HFFc6 (cell line): ENCODE measurements at regions not wholly inside any gene's neighbourhood (a gene's known extent, or its start where the extent isn't known, plus 50 kb on each side); places are given as distances from the start of the nearest gene placed in this dataset.

ENCODE experiments used
- DNase-seq: peaks from one replicate; pipeline ENCODE4 v3.0.0-alpha.2; 2018
- H3K27ac Mint-ChIP-seq: 2 replicates; pipeline ENCODE4 v1.8.0; 2020; ENCODE audit warnings: mild to moderate bottlenecking, mixed read lengths
- H3K27me3 Mint-ChIP-seq: 2 replicates; pipeline ENCODE4 v1.8.0; 2021; ENCODE audit warnings: mild to moderate bottlenecking, moderate library complexity, mixed read lengths; ENCODE audit not compliant: insufficient read depth
- H3K36me3 Mint-ChIP-seq: 2 replicates; pipeline ENCODE4 v1.8.0; 2021; ENCODE audit warnings: low read depth, mixed read lengths
- H3K4me1 Mint-ChIP-seq: 2 replicates; pipeline ENCODE4 v1.8.0; 2020; ENCODE audit warnings: low read depth, mixed read lengths
- H3K4me3 Mint-ChIP-seq: 2 replicates; pipeline ENCODE4 v1.8.0; 2020; ENCODE audit warnings: mild to moderate bottlenecking, moderate library complexity, mixed read lengths
- H3K9me3 Mint-ChIP-seq: 2 replicates; pipeline ENCODE4 v1.8.0; 2020; ENCODE audit warnings: mild to moderate bottlenecking, mixed read lengths
- CTCF ChIP-seq: fragments of 200-600 bp; sonication (generic); IDR thresholded peaks from 2 replicates; pipeline ENCODE4 v1.5.0; 2021; ENCODE audit warnings: antibody characterized with exemption, mild to moderate bottlenecking

GRCh38 chr11:70548976-70549375, 150.6 kb downstream of the CTTN start:
- H3K4me1 Mint-ChIP-seq = no peaks in the 10 kb centered on the region
- no peak for TF ChIP-seq CTCF
- no peak overlapping the region for H3K4me3 Mint-ChIP-seq
- H3K27ac Mint-ChIP-seq = no peak overlapping the region
- no peak for DNase-seq
- peaks cover 4% of the 10 kb centered on the region; the same call in 1 of the 2 replicates for H3K36me3 Mint-ChIP-seq
- H3K9me3 Mint-ChIP-seq = peaks cover 32% of the 10 kb centered on the region
- peaks cover 1% of the 10 kb centered on the region for H3K27me3 Mint-ChIP-seq

GRCh38 chr11:70549386-70549785, 151.1 kb downstream of the CTTN start:
- H3K27ac Mint-ChIP-seq = no peak overlapping the region
- H3K9me3 Mint-ChIP-seq = peaks cover 32% of the 10 kb centered on the region
- no peak for DNase-seq
- no peak for TF ChIP-seq CTCF
- H3K4me1 Mint-ChIP-seq = no peaks in the 10 kb centered on the region
- H3K4me3 Mint-ChIP-seq = no peak overlapping the region
- peaks cover 1% of the 10 kb centered on the region for H3K27me3 Mint-ChIP-seq
- H3K36me3 Mint-ChIP-seq = peaks cover 4% of the 10 kb centered on the region; the same call in 1 of the 2 replicates

- DNase-seq = no peak
- Mint-ChIP-seq H3K4me3 (no peak overlapping the region), H3K27ac (no peak overlapping the region), H3K9me3 (peaks cover 32% of the 10 kb centered on the region), H3K36me3 (peaks cover 4% of the 10 kb centered on the region; the same call in 1 of the 2 replicates), H3K27me3 (peaks cover 1% of the 10 kb centered on the region), H3K4me1 (no peaks in the 10 kb centered on the region)
- TF ChIP-seq CTCF = no peak
Observed at GRCh38 chr11:70549796-70550195, 151.5 kb downstream of the CTTN start.

GRCh38 chr11:70550456-70551195, 152.3 kb downstream of the CTTN start:
- H3K9me3 Mint-ChIP-seq = peaks cover 28% of the 10 kb centered on the region
- H3K4me3 Mint-ChIP-seq = no peak overlapping the region
- DNase-seq = no peak
- TF ChIP-seq CTCF = no peak
- no peak overlapping the region for H3K27ac Mint-ChIP-seq
- H3K4me1 Mint-ChIP-seq = no peaks in the 10 kb centered on the region
- H3K27me3 Mint-ChIP-seq = peaks cover 1% of the 10 kb centered on the region
- H3K36me3 Mint-ChIP-seq = peaks cover 1% of the 10 kb centered on the region; the same call in 1 of the 2 replicates

- Mint-ChIP-seq H3K36me3 (no peaks in the 10 kb centered on the region), H3K27me3 (peaks cover 1% of the 10 kb centered on the region), H3K4me1 (no peaks in the 10 kb centered on the region), H3K4me3 (no peak overlapping the region), H3K9me3 (peaks cover 22% of the 10 kb centered on the region), H3K27ac (no peak overlapping the region)
- DNase-seq = no peak
- no peak for TF ChIP-seq CTCF
Observed at GRCh38 chr11:70551351-70552166, 153.2 kb downstream of the CTTN start.
